MCF 10A (cell line): ENCODE measurements at regions not wholly inside any gene's neighbourhood (a gene's known extent, or its start where the extent isn't known, plus 50 kb on each side); places are given as distances from the start of the nearest gene placed in this dataset.
"Not testable (repeated sequence)": the region's sequence is repeated elsewhere in the genome, so short reads cannot be mapped to it uniquely, and the experiment has no call there.

Source experiments
- BruUV-seq: library from RNA; stranded (reverse); fragments of 400-500 nt; replicated peaks from 2 replicates; lab custom pipeline; 2021; lab: Mats Ljungman, UMichigan
- CTCF ChIA-PET: fragments of 300-600 bp; sonication (Branson Sonifier 250); formaldehyde crosslinking; extraction: SDS; loops from one replicate; lab custom pipeline; 2021; ENCODE audit warnings: antibody characterized with exemption, inconsistent platforms; lab: Yijun Ruan, JAX
- POLR2A ChIA-PET: fragments of 300-600, 350-650 bp; sonication (Branson Sonifier 250); formaldehyde crosslinking; extraction: SDS; loops from one replicate; lab custom pipeline; 2020; ENCODE audit warnings: antibody characterized with exemption, inconsistent platforms; lab: Yijun Ruan, JAX
- DNase-seq: peaks from one replicate; pipeline ENCODE4 v3.0.0-alpha.2; 2018; ENCODE audit not compliant: unreplicated experiment
- H3K27ac Mint-ChIP-seq: one replicate; pipeline ENCODE4 v1.8.0; 2022; ENCODE audit warnings: mild to moderate bottlenecking, low read depth, mixed read lengths; ENCODE audit not compliant: unreplicated experiment
- H3K27me3 Mint-ChIP-seq: one replicate; pipeline ENCODE4 v1.8.0; 2022; ENCODE audit warnings: mixed read lengths; ENCODE audit not compliant: insufficient read depth, unreplicated experiment
- H3K36me3 Mint-ChIP-seq: one replicate; pipeline ENCODE4 v1.8.0; 2022; ENCODE audit warnings: mild to moderate bottlenecking, moderate library complexity, mixed read lengths; ENCODE audit not compliant: insufficient read depth, unreplicated experiment
- H3K4me1 Mint-ChIP-seq: one replicate; pipeline ENCODE4 v1.8.0; 2022; ENCODE audit warnings: mixed read lengths; ENCODE audit not compliant: insufficient read depth, unreplicated experiment
- H3K4me3 Mint-ChIP-seq: one replicate; pipeline ENCODE4 v1.8.0; 2022; ENCODE audit warnings: mild to moderate bottlenecking, moderate library complexity, mixed read lengths; ENCODE audit not compliant: unreplicated experiment
- H3K9me3 Mint-ChIP-seq: one replicate; pipeline ENCODE4 v1.8.0; 2022; ENCODE audit warnings: mixed read lengths; ENCODE audit not compliant: unreplicated experiment
- CTCF ChIP-seq: fragments of 200-600 bp; IDR thresholded peaks from one replicate; pipeline ENCODE4 v1.8.0; 2022; ENCODE audit warnings: antibody characterized with exemption, mild to moderate bottlenecking; ENCODE audit not compliant: unreplicated experiment
- intact Hi-C: fragments of 100-400 bp; cut with micrococcal nuclease; formaldehyde crosslinking; loops from 2 replicates; pipeline ENCODE4 v1.14.1; 2022

GRCh38 chr9:96058218-96058617 lies 182.7 kb downstream of the ERCC6L2 start:
- TF ChIP-seq CTCF: no peak
- Mint-ChIP-seq H3K9me3 (no peaks in the 10 kb centered on the region), H3K4me3 (no peak overlapping the region), H3K27ac (no peak overlapping the region), H3K27me3 (peaks cover 12% of the 10 kb centered on the region), H3K36me3 (peaks cover 12% of the 10 kb centered on the region), H3K4me1 (no peaks in the 10 kb centered on the region)
- no peak for DNase-seq
- ChIA-PET CTCF (interaction anchor here (0.6 kb wide), 1 partner anchor 331 kb away, joined by 4 read pairs; no protein-coding TSS in a partner anchor), POLR2A (no interaction called here)
- intact Hi-C loops: no loop called here
- BruUV-seq: no TSS peak

- Mint-ChIP-seq H3K27ac (no peak overlapping the region), H3K4me1 (no peaks in the 10 kb centered on the region), H3K36me3 (peaks cover 12% of the 10 kb centered on the region), H3K4me3 (no peak overlapping the region), H3K27me3 (peaks cover 12% of the 10 kb centered on the region), H3K9me3 (no peaks in the 10 kb centered on the region)
- intact Hi-C loops: no loop called here
- CTCF ChIA-PET: interaction anchor here (0.6 kb wide), 1 partner anchor 48 kb away, joined by 3 read pairs; no protein-coding TSS in a partner anchor
- no peak for TF ChIP-seq CTCF
- POLR2A ChIA-PET: interaction anchor here (0.6 kb wide), 1 partner anchor 16 kb away, joined by 3 read pairs; no protein-coding TSS in a partner anchor
- no TSS peak for BruUV-seq
- DNase-seq: peak; percentile 41
These were observed 181.7 kb downstream of the ERCC6L2 start for GRCh38 chr9:96057155-96057554.

GRCh38 chr9:96056226-96056625 lies 180.7 kb downstream of the ERCC6L2 start:
- H3K27ac Mint-ChIP-seq: no peak overlapping the region
- no TSS peak for BruUV-seq
- CTCF ChIA-PET: no interaction called here
- no peak overlapping the region for H3K4me3 Mint-ChIP-seq
- DNase-seq: no peak
- H3K4me1 Mint-ChIP-seq: no peaks in the 10 kb centered on the region
- H3K27me3 Mint-ChIP-seq: peaks cover 12% of the 10 kb centered on the region
- POLR2A ChIA-PET: no interaction called here
- no peak for TF ChIP-seq CTCF
- H3K9me3 Mint-ChIP-seq: no peaks in the 10 kb centered on the region
- peaks cover 6% of the 10 kb centered on the region for H3K36me3 Mint-ChIP-seq
- intact Hi-C loops: no loop called here

GRCh38 chr9:96054248-96054647 lies 178.8 kb downstream of the ERCC6L2 start:
- POLR2A ChIA-PET, H3K4me3 Mint-ChIP-seq, H3K27me3 Mint-ChIP-seq, BruUV-seq, intact Hi-C loops, H3K36me3 Mint-ChIP-seq, H3K9me3 Mint-ChIP-seq, DNase-seq, H3K27ac Mint-ChIP-seq, H3K4me1 Mint-ChIP-seq: not testable (repeated sequence)
- CTCF ChIA-PET: interaction anchor here (0.6 kb wide), 2 partner anchors 277 to 629 kb away, joined by 3 read pairs; no protein-coding TSS in a partner anchor
